NCI-H2196 (cell line): ENCODE measurements at regions not wholly inside any gene's neighbourhood (a gene's known extent, or its start where the extent isn't known, plus 50 kb on each side); places are given as distances from the start of the nearest gene placed in this dataset.
"Not testable (repeated sequence)": the region's sequence is repeated elsewhere in the genome, so short reads cannot be mapped to it uniquely, and the experiment has no call there.

Experiments used
- DNase-seq: peaks from one replicate; lab custom pipeline; 2025; ENCODE audit not compliant: unreplicated experiment; lab: John Stamatoyannopoulos, UW

DNA sequence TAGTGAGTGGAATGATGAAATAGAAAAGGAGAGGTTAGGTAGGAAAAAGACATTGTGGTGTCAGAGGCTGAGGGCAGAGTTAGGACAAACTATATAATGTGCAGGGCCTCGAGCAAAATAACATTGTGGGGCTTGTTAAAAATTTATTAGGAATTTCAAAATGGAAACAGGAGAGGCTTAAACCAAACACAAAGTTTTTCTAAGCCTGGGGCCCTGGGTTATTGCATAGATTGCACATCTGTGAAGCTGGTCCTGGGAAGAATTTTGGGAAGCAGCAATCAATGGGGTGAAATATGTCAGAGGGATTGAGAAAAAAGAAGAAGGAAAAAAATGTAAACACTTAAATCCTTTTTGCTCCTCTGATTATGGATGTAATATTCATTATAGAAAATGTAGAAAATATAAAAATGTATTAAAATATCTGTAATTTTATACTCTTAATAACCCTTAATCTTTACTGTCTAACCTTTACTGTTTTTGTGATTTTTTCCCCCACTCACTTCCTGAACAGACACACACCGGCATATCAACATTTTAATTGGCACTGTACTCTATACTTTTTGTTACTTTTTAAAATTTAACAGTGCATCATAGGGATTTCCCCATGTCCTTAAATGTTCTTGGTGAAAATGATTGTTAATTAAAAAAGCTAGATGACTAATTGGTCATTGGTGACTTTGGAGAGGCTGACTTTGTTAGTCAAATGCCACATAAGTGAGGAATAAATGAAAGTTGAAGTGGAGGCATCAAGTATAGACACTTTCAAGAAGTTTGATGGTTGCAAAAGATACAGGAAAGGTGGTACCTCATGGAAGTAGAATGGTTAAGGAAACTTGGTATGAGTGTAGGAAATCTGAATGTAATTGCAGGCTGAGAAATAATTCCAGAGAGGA is 183.4 kb downstream of the NFKBIZ start:
- no peak for DNase-seq

DNA sequence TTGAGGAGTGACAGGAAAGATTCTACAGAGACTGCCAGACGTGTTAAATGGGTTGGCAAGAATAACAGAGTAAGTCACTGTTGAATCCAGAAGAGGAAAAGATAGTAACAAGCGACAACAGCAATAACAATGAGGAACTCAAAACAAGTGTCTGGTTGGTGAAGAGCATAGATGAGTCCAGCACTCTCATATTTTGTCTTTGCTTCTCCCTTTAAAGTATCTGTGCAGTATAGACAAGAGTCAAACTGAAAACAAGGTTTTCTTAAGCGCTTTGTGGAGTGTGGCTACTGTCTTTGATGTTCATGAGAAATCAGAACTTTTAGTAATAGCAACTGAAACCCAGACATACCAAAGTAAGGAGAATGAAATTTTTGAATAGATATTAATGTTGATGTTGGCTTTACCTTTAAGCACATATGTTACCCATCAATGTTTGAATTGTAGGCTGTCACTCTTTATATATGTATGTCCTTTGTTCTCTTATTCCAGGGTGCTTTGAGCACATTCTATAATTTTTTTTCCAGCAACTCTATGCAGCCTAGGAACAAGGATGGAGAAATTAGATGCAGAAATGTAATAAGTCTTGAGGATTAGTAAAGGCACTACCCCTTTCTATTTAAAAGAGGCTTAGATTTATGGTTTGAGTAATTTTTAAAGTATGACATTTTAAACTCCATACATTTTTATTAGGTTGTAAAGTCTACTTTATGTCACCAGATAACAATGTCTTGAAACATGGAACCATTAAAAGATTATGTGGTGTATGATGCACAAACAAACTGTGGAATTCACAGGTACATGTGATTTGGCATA is 185.5 kb downstream of the NFKBIZ start:
- no peak for DNase-seq

DNA sequence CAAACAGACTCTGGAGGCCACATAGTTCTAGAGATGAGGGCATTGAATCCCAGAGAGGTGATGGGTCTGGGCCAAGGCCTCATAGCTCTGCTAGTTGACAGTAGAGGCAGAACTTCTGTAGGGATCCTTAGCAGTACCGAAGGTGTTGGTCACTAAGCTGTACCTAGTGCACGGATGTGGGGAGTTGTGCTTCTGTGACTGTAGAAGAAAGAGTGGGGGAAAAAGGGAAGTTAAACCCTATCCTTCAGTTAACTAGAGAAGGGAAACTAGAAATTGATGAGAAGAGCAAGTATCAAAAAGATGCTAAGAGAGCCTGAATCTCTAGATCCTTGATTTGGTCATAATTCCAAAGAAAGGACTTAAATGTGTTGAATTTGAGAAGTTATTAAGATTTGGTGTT is 186.7 kb downstream of the NFKBIZ start:
- DNase-seq = no peak

DNA sequence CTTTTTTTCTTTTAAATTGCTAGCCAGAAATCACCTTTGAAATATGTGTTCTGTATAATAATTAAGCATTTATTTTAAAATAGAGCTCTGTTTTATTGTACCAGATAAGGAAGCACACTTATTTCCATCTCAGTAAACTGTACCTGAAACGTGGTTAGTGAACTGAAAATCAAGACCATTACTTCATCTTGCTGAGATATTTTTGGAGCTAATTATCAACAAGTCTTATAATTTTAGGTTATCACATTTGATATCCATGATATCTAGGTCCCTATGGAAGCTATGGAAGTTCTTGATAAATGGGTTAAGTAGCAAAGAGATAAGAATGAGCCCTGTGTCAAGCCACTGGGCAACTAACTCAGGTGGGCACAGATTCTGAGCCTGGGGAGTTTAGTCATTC is 187.2 kb downstream of the NFKBIZ start:
- DNase-seq = no peak

DNA sequence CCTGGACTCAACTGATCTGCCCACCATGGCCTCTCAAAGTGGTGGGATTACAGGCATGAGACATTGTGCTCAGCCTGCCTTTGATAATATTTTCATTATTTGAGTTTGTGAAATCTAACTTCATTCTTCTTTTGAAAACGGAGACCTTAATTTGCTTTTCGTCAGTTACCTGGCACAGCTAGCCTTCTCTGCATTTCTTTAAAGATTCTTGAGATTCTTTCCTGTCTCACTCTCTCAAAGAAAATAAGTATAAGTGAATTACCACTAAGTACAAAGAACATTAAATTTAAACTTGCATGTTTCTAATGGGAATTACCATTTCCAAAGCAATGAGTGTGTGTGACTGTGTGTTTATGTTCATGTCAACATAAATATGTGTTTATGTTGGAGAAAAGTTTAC is 187.9 kb downstream of the NFKBIZ start:
- DNase-seq = no peak

DNA sequence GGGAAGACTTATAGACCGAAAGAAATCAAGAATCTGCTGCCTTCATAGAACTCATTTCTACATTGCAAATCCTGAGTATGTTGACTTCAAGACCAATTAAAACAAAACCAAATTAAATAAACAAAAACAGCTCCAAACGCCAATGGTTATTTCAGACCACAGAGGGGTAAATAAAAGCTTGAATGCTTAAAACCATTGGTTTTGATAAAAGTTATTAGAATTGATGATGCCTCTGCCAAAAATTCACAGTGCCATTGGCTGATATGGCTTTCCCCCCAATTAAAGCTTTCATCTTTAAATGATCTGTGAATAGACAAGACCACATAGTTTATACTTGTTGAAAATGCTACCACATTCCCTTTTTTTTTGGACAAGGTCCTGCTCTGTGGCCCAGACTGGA is 188.5 kb downstream of the NFKBIZ start:
- no peak for DNase-seq

DNA sequence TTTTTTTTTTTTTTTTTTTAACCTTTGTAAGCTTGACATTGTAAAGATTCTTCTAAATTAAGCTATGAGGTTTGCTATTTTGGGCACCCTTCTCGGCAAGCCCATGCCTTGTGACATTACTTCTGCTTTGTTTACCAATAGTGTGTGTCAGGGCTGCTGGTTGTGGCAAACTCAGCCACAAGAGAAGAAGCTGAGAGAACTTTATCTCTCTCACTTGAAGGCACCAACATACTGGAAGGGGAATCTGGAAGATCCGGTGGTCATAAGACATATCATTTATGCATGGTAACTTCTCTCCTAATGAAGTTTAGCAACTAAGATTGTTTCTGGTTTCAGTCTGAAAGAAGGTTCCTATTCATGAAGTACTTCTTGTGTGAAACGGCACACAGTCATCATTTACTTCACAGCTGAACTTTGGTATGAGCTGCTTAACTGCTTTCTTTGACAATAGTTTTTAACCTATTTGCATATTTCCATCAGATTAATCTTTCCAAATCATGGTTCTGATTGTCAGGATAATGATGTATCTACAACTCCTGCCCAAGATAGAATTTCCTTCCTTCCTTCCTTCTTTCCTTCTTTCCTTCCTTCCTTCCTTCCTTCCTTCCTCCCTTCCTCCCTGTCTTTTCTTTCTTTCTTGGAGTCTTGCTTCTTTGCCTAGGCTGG is 189.3 kb downstream of the NFKBIZ start:
- no peak for DNase-seq

DNA sequence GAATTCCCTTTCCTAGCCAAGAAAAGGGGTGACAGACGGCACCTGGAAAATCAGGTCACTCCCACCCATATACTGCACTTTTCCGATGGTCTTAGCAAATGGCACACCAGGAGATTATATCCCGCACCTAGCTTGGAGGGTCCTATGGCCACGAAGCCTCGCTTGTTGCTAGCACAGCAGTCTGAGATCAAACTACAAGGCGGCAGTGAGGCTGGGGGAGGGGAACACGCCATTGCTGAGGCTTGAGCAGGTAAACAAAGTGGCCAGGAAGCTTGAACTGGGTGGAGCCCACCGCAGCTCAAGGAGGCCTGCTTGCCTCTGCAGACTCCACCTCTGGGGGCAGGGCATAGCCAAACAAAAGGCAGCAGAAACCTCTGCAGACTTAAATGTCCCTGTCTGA is 190.8 kb downstream of the NFKBIZ start:
- DNase-seq = not testable (repeated sequence)

DNA sequence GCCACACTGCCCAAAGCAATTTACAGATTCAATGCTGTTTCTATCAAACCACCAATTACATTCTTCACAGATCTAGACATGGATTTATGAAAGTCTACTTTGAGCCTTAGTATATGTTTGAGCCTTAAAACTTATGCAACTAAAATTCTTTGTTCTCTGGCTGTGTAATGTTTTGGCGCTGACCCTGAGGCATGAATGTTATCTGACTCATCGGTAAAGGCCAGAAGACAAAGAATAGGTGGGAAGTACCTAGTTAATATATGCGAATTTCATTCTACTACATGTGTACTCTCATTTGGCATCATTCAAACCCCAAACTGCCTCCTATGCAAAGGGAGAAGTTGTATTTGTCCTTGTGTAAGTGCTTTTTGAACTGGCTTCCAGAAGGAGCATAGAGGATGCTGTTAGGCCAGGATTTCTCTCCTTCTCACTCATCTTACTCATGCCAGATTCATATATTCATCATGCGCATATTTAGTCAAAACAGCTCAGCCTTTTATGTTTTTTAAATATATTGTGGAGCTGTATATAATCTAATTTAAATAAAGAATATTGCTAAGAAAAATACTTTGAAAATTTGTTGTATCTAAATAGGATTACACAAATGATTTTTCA is 204.2 kb downstream of the NFKBIZ start:
- no peak for DNase-seq

DNA sequence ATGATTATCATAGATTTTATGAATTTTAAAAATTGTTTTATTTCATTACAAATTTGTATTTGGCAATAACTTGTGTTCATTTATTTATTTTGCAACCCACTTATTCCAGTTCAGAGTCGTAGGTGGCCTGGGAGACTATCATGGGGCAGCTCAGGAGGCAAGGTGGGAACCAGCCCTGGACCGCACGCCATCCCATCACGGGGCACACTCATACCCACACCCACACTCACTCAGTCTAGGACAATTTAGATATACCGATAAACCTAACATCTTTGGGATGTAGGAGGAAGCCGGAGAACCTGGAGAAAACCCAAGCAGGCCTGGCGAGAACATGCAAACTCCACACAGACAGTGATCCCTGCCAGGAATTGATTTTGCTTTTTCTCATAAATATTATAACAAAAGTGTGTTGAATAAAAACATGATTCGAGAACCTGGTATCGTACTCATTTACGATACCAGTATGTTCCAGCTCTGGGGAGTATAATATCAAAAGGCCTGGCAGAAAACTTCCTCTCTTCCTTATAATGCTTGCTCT is 205.3 kb downstream of the NFKBIZ start:
- no peak for DNase-seq

DNA sequence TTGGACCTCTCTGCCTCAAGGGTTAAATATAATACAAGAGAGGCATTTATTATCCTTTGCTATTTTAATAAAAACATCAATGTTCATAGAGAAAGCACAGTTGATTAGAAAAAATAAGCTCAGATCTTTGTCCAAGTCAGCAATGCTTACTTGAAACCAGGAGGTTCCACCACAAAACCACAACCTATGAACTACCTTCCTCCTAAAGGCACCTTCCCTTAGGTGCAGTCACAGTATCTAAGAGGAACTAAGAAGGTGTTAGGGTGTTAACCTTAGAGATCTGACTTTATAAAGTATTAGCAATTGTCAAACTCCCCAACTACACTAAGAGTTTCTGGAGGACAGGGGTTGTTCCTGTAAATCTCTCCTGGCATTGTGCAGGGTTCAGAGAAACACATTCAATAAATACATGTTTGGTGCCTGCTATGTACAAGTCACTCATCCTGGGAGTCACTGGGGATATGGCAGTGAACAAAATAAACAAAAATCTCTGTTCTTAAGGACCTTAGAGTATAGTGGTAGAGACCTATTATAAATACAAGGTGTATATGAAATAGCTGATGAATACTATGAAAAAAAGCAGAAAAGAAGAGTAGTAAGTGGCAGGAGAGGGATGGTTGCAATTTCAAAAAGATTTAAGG is 208.6 kb downstream of the NFKBIZ start:
- no peak for DNase-seq

DNA sequence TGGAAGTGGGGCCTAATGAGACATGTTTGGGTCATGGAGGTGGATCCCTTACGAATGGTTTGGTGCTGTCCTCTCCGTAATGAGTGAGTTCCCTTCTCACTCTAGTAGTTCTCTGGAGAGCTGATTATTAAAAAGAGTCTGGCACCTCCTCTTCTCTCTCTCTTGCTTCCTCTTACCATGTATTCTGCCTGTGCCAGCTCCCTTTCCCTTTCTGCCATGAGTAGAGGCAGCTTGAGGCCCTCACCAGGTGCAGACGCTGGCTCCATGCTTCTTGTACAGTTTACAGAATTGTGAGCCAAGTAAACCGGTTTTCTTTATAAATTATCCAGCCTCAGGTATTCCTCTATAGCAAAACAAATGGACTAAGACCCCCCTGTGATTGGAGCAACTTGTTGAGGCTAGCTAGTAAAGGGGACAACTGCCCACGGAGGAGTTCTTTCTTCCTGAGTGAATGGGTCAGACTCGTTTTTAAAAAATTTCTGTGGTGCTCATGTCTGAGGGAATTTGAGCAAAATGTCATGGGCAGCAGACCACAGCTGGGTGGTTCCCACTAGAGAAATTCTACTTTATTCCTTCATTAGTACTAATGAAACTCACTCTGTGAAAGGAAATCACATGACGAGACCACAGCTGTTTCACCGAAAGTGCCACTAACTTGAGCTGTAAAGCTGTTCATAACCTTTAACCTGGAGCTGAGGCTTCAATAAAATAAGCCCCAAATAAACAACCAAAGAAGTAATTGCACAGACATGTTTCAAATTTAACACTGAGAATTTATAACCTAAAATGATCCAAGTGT is 210.0 kb downstream of the NFKBIZ start:
- no peak for DNase-seq

DNA sequence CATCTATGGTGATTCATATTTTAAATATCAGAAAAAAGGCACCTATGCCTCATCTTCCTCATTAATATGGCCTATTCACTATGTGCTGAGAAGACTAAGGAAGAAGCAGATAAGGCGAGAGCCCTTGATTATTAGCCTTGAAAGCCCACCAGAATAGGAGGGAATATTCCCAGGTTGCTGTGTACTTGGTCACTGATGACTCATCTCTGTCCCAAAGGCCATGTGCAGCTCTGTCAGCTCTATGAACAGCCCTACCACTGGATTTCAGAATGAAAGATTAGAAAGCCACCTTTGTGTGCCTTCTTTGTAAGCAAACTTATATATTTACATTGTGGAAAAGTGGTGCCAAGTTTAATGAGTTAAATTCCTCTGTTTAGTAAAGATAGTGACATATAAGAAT is 211.5 kb downstream of the NFKBIZ start:
- no peak for DNase-seq

DNA sequence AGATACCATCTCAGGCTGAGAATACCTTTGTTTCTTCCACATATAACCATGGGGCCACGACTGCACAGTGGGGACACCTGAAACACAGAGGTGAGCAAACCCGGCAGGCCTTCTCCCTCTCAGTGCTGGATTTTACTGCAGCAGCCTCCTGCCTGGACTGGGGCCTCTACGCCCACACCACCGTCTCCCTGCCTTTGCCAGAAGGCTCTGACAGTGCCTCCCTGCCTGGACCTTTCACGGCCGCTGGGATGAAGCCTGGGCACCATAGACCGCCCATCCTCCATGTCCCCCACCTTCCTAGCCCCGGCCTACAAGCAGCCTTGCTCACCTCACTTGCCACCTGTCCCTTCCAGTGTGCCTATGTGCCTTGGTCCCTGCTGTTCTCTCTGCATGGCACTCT is 214.3 kb downstream of the NFKBIZ start:
- DNase-seq = no peak

DNA sequence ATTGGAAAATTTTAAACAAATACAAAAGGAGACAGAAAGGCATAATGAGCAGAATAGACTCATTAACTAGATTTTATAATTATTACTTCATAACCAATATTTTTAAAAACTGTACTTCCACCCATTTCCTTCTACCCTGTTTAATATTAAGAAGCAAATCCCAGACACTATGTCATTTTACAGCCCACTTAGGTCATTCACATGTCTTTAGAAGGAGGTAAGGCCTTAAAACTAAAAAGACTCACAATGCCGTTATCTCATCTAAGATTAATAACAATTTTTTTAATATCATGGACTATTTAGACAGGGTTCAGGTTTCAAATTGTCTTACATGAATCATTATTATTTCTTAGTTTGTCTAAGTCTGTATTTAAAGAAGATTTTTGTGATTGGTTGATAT is 217.2 kb downstream of the NFKBIZ start:
- DNase-seq = no peak

DNA sequence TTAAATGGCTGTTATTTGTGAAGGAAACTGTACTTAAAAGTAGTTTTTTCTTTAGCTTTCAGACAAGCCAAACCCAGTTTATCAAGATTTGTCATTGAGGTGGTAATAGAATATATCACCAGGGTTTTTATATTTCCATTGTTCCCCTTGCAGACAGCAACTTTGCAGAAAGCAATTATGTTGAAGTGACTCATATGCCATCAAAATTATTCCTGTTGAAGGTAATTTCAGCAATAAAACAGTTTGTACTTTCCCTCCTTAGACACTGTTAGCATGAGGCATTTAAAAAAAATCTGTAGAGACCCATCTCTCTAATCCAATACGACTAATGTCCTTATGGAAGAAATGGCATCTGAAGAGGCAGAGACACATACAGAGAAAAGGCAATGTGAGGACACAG is 219.0 kb downstream of the NFKBIZ start:
- DNase-seq = no peak

DNA sequence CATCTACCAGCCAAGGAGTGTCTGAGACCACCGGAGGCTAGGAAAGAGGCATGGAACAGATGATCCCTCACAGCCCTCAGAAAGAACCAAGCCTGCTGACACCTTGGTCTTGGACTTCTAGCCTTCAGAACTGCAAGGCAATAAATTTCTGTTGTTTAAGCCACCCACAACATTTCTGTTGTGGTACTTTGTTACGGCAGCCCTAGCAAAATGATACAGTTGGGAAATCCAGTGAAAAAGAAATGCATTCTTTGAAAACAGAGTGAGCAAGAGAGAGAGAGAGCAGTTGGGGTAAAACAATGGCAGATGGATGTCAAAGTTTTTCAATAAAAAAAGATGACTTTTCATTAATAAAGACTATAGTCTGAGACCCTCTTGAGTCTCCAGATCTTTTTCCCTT is 219.4 kb downstream of the NFKBIZ start:
- no peak for DNase-seq

DNA sequence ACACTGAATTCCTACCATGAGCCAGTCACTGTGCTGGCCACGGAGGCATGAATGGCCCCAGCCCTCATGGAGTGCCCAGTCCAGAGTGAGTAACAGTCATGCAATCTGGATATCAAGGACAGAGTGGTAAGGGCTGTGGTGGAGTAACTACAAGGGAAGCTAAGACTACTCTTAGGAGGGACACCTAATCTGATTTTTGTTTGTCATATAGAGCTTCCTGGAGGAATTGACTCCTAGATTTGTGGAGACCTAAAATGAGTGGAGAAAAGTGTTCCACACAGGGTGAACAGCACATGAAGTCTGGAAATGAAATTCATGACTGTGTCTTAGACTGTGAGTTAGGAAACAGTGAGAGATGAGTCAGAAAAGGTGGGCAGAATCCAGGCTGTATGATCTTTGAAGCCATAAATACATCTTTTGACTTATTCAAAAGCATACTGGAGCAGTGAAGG is 219.9 kb downstream of the NFKBIZ start:
- DNase-seq = no peak

DNA sequence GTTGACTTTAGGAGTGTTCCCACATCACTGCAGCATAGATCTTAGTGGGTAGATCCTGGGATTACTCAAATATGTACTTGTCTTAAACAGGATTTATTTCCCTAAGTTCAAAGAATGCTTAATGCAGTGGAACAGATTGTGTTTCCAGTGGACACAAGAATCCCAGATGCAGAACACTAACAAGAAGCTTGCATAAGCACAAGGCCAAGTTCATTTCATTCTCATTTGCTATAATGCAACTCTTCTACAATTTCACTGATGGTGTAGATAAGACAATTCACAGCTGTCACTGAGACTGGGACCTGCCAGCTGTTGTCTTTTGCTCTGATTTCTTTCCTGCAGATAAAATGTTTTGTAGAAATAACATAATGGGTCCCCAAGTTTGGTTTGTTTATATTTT is 225.6 kb downstream of the NFKBIZ start:
- no peak for DNase-seq

DNA sequence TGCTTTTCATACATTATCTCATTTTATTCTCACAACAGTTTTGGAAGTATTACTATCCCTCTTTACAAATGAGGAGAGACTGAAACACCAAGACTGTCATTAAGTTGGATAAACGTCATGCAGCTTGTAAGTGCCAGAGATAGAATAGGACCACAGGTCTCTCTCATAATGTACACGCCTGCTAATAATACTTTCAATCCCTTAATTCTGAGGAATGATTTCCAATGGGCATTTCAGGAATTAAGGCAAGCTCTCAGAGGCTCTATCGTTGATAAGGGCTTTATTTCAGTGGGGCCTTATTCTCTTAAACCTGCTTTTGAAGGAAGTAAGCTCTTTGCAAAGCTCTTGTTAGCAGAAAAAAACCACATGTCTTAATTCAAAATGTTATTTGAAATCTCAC is 229.1 kb downstream of the NFKBIZ start:
- DNase-seq = no peak
